ENCODE measurements at regions not wholly inside any gene's neighbourhood (a gene's known extent, or its start where the extent isn't known, plus 50 kb on each side); places are given as distances from the start of the nearest gene placed in this dataset.
"Not testable (repeated sequence)": the region's sequence is repeated elsewhere in the genome, so short reads cannot be mapped to it uniquely, and the experiment has no call there.

DNA sequence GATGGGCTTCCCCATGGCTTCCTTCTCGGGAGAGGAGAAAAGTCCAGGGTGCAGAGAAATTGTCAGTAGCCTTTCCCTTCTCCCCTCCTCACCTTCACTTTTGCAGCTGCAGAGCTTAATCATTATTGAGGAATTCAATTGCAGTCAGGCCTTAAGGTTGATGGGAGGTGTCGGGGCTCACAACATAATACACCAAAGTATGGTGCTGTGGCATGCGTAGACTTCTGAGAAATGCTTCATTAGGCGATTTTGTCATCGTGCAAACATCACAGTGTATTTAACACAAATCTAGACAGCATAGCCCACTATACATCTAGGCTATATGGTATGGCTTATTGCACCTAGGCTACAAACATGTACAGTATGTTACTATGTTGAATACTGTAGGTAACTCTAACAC lies 100.2 kb upstream of the PPM1J start:
- no peak overlapping the region for H3K9ac ChIP-seq (ENCODE audit: low read depth, low read length)
- no peak for TF ChIP-seq CHD1 (IDR thresholded peaks at IDR 0.05; ENCODE audit: low read depth, low read length)
- TF ChIP-seq FOS (IDR thresholded peaks at IDR 0.05; ENCODE audit: low read depth, low read length): no peak
- no peak for TF ChIP-seq RCOR1 (IDR thresholded peaks at IDR 0.05; ENCODE audit: insufficient replicate concordance, low read length)
- TF ChIP-seq POLR2A (IDR thresholded peaks at IDR 0.05; ENCODE audit: low read depth, low read length): no peak
- TF ChIP-seq SMC3 (IDR thresholded peaks at IDR 0.05; ENCODE audit: low read depth, low read length): no peak
- TF ChIP-seq RFX5 (IDR thresholded peaks at IDR 0.05; ENCODE audit: low read depth, low read length): no peak
- no peaks in the 10 kb centered on the region for H3K36me3 ChIP-seq (ENCODE audit: control insufficient read depth, insufficient read depth, low read length)
- H3K23ac ChIP-seq (ENCODE audit: low read depth, low read length): no peak overlapping the region
- no peak overlapping the region for H2AK9ac ChIP-seq (replicated peaks; ENCODE audit: low read depth, low read length, poor library complexity)
- no peak overlapping the region for H2BK15ac ChIP-seq (ENCODE audit: low read depth, low read length)
- no peaks in the 10 kb centered on the region for H3K9me3 ChIP-seq (ENCODE audit: control insufficient read depth, insufficient read depth, low read length)
- H2BK120ac ChIP-seq (ENCODE audit: low read depth, low read length): no peak overlapping the region
- H3K4me2 ChIP-seq (ENCODE audit: low read depth, low read length): no peak overlapping the region
- no peaks in the 10 kb centered on the region for H4K20me1 ChIP-seq (ENCODE audit: insufficient read depth, low read length)
- no peak overlapping the region for H3K18ac ChIP-seq (ENCODE audit: low read depth, low read length)
- CTCF ChIA-PET: no interaction called here
- H2AFZ ChIP-seq (replicated peaks; ENCODE audit: low read length, poor library complexity): no peak overlapping the region
- H3K4ac ChIP-seq (ENCODE audit: low read depth, low read length): no peak overlapping the region
- H3K79me1 ChIP-seq (ENCODE audit: low read depth in 1 of 2, low read length in 2 of 2): no peaks in the 10 kb centered on the region
- no peak overlapping the region for H4K8ac ChIP-seq (ENCODE audit: low read depth in 2 of 2, low read length in 2 of 2)
- H2AK5ac ChIP-seq (ENCODE audit: low read depth, low read length): no peak overlapping the region
- ATAC-seq (ENCODE audit: low read depth) (no peak), DNase-seq (no peak)
- H3K27me3 ChIP-seq (ENCODE audit: control insufficient read depth, insufficient read depth, low read length): no peaks in the 10 kb centered on the region
- H2BK5ac ChIP-seq (ENCODE audit: low read depth, low read length, poor library complexity, severe bottlenecking): no peak overlapping the region
- no peak overlapping the region for H2BK20ac ChIP-seq (ENCODE audit: low read depth, low read length)
- H4K91ac ChIP-seq (ENCODE audit: insufficient read depth, low read depth, low read length): no peak overlapping the region
- no peak overlapping the region for H4K5ac ChIP-seq (ENCODE audit: low read depth, low read length)
- peaks cover 3% of the 10 kb centered on the region for H3K4me1 ChIP-seq (ENCODE audit: control insufficient read depth, insufficient read depth, low read length)
- no peak overlapping the region for H3K56ac ChIP-seq (ENCODE audit: extremely low read depth, insufficient read depth, low read length)
- intact Hi-C loops (cut with micrococcal nuclease) (no loop called here), in situ Hi-C loops (cut with MboI; ENCODE audit: low sequenced_read_pairs) (no loop called here), dilution Hi-C loops (cut with HindIII; ENCODE audit: low sequenced_read_pairs, unreplicated experiment) (no loop called here)
- H3K27ac ChIP-seq (ENCODE audit: insufficient read depth, low read length): no peak overlapping the region
- H3K14ac ChIP-seq (replicated peaks; ENCODE audit: low read depth, low read length): no peak overlapping the region
- H3K9me1 ChIP-seq (ENCODE audit: insufficient read depth, low read length): no peaks in the 10 kb centered on the region
- no TSS peak for BruUV-seq (replicated peaks)
- no peak overlapping the region for H3K4me3 ChIP-seq (ENCODE audit: insufficient read depth, low read depth, low read length)
- POLR2A ChIA-PET (ENCODE audit: unreplicated experiment): no interaction called here
- no CpG with 5 or more reads among the region's 5 CpGs for whole genome bisulfite sequencing, 2 experiments (ENCODE audit: extremely low coverage in 2 of 2, insufficient read length in 1 of 2)

DNA sequence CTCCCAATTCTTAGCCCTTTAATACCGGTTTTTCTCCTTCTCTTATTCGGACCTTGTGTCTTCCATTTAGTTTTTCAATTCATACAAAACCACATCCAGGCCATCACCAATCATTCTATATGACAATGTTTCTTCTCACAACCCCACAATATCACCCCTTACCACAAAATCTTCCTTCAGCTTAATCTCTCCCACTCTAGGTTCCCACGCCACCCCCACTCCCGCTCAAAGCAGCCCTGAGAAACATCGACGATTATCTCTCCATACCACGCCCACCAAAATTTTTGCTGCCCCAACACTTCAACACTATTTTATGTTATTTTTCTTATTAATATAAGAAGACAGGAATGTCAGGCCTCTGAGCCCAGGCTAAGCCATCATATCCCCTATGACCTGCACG lies 99.5 kb upstream of the PPM1J start:
- H3K4me1 ChIP-seq (ENCODE audit: control insufficient read depth, insufficient read depth, low read length); H3K56ac ChIP-seq (ENCODE audit: extremely low read depth, insufficient read depth, low read length); H4K91ac ChIP-seq (ENCODE audit: insufficient read depth, low read depth, low read length); intact Hi-C loops (cut with micrococcal nuclease); H3K79me1 ChIP-seq (ENCODE audit: low read depth in 1 of 2, low read length in 2 of 2); H3K14ac ChIP-seq (replicated peaks; ENCODE audit: low read depth, low read length); BruUV-seq (replicated peaks); H2BK5ac ChIP-seq (ENCODE audit: low read depth, low read length, poor library complexity, severe bottlenecking); H2AK5ac ChIP-seq (ENCODE audit: low read depth, low read length); dilution Hi-C loops (cut with HindIII; ENCODE audit: low sequenced_read_pairs, unreplicated experiment); H3K4me2 ChIP-seq (ENCODE audit: low read depth, low read length); H4K8ac ChIP-seq (ENCODE audit: low read depth in 2 of 2, low read length in 2 of 2); H2AFZ ChIP-seq (replicated peaks; ENCODE audit: low read length, poor library complexity); H2BK120ac ChIP-seq (ENCODE audit: low read depth, low read length); H3K27ac ChIP-seq (ENCODE audit: insufficient read depth, low read length); H3K36me3 ChIP-seq (ENCODE audit: control insufficient read depth, insufficient read depth, low read length); CTCF ChIA-PET; H3K18ac ChIP-seq (ENCODE audit: low read depth, low read length); H4K20me1 ChIP-seq (ENCODE audit: insufficient read depth, low read length); in situ Hi-C loops (cut with MboI; ENCODE audit: low sequenced_read_pairs); H2BK15ac ChIP-seq (ENCODE audit: low read depth, low read length); ATAC-seq (ENCODE audit: low read depth); H3K4ac ChIP-seq (ENCODE audit: low read depth, low read length); H3K9me1 ChIP-seq (ENCODE audit: insufficient read depth, low read length); DNase-seq; H3K27me3 ChIP-seq (ENCODE audit: control insufficient read depth, insufficient read depth, low read length); H2AK9ac ChIP-seq (replicated peaks; ENCODE audit: low read depth, low read length, poor library complexity); H3K23ac ChIP-seq (ENCODE audit: low read depth, low read length); H3K9ac ChIP-seq (ENCODE audit: low read depth, low read length); H2BK20ac ChIP-seq (ENCODE audit: low read depth, low read length); H3K9me3 ChIP-seq (ENCODE audit: control insufficient read depth, insufficient read depth, low read length); H4K5ac ChIP-seq (ENCODE audit: low read depth, low read length); H3K4me3 ChIP-seq (ENCODE audit: insufficient read depth, low read depth, low read length); POLR2A ChIA-PET (ENCODE audit: unreplicated experiment): not testable (repeated sequence)
- 97% methylated on average over 3 of the region's 8 CpGs; no CpG with 5 or more reads in 1 of the 2 experiments for WGBS, 2 experiments (ENCODE audit: extremely low coverage in 2 of 2, insufficient read length in 1 of 2)

Data from IMR-90 (cell line).